NT2/D1 (cell line): ENCODE measurements at regions not wholly inside any gene's neighbourhood (a gene's known extent, or its start where the extent isn't known, plus 50 kb on each side); places are given as distances from the start of the nearest gene placed in this dataset.

Experiments
- DNase-seq: peaks from one replicate; pipeline ENCODE4 v3.0.0-alpha.2; 2011; ENCODE audit warnings: low read depth, low spot score
- H3K27me3 ChIP-seq: 2 replicates; pipeline ENCODE4 v1.6.0; 2011; ENCODE audit warnings: mild to moderate bottlenecking; ENCODE audit not compliant: insufficient read length, insufficient read depth
- H3K36me3 ChIP-seq: 2 replicates; pipeline ENCODE4 v1.6.1; 2011; ENCODE audit warnings: mild to moderate bottlenecking, low read length, mixed read lengths; ENCODE audit not compliant: insufficient read depth, insufficient read length
- H3K4me1 ChIP-seq: 2 replicates; pipeline ENCODE4 v1.5.1; 2011; ENCODE audit not compliant: insufficient read depth, insufficient read length
- H3K4me3 ChIP-seq: 2 replicates; pipeline ENCODE4 v1.5.1; 2011; ENCODE audit warnings: low read depth; ENCODE audit not compliant: insufficient read length
- H3K9ac ChIP-seq: 2 replicates; pipeline ENCODE4 v1.6.0; 2011; ENCODE audit warnings: low read depth; ENCODE audit not compliant: insufficient read length
- H3K9me3 ChIP-seq: 2 replicates; pipeline ENCODE4 v1.5.1; 2011; ENCODE audit warnings: mild to moderate bottlenecking, low read length; ENCODE audit not compliant: insufficient read depth
- SUZ12 ChIP-seq: IDR thresholded peaks from 2 replicates; pipeline ENCODE4 v1.6.1; 2011; ENCODE audit not compliant: insufficient read length, insufficient read depth; ENCODE audit errors: extremely low read depth
- YY1 ChIP-seq: IDR thresholded peaks from 2 replicates; pipeline ENCODE4 v1.6.1; 2011; ENCODE audit not compliant: insufficient read length, insufficient read depth
- ZNF274 ChIP-seq: IDR thresholded peaks from 2 replicates; pipeline ENCODE4 v1.6.1; 2011; ENCODE audit warnings: mild to moderate bottlenecking, low read depth, low read length

- H3K9me3 ChIP-seq = peaks cover 14% of the 10 kb centered on the region
- no peaks in the 10 kb centered on the region for H3K36me3 ChIP-seq
- no peaks in the 10 kb centered on the region for H3K4me1 ChIP-seq
- TF ChIP-seq SUZ12 (no peak), YY1 (no peak), ZNF274 (no peak)
- no peak for DNase-seq
- H3K27me3 ChIP-seq = no peaks in the 10 kb centered on the region
- H3K9ac ChIP-seq = no peak overlapping the region
- H3K4me3 ChIP-seq = no peak overlapping the region
Observed at GRCh38 chr22:44634426-44635321, 67.3 kb upstream of the PRR5 start.

DNA sequence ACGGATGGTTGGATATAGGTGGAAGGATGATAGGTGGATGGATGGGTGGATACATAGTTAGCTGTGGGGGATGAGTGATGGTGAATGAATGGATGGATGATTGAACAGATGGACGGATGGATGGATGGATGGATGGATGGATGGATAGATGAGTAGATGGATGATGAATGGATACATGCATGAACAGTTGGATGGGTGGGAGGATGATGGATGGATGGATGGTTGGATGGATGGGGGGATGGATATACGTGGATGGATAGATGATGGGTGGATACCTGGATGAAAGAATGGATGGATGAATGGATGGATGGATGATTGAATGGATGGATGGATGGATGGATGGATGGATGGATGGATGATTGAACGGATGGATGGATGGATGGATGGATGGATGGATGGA lies 68.4 kb upstream of the PRR5 start:
- no peak overlapping the region for H3K4me3 ChIP-seq
- peaks cover 14% of the 10 kb centered on the region for H3K9me3 ChIP-seq
- H3K27me3 ChIP-seq = peaks cover under 1% of the 10 kb centered on the region
- DNase-seq = no peak
- H3K4me1 ChIP-seq = no peaks in the 10 kb centered on the region
- H3K36me3 ChIP-seq = no peaks in the 10 kb centered on the region
- no peak for TF ChIP-seq ZNF274
- TF ChIP-seq YY1 = no peak
- no peak for TF ChIP-seq SUZ12
- no peak overlapping the region for H3K9ac ChIP-seq

GRCh38 chr22:44632541-44633396 lies 69.2 kb upstream of the PRR5 start:
- Histone ChIP-seq H3K4me3 (no peak overlapping the region), H3K27me3 (peaks cover 8% of the 10 kb centered on the region), H3K36me3 (no peaks in the 10 kb centered on the region), H3K9me3 (peaks cover 14% of the 10 kb centered on the region), H3K9ac (no peak overlapping the region), H3K4me1 (peaks cover 6% of the 10 kb centered on the region)
- TF ChIP-seq YY1 (no peak), ZNF274 (no peak), SUZ12 (no peak)
- no peak for DNase-seq

- Histone ChIP-seq H3K9ac (no peak overlapping the region), H3K4me1 (peaks cover 17% of the 10 kb centered on the region), H3K4me3 (no peak overlapping the region), H3K27me3 (peaks cover 12% of the 10 kb centered on the region), H3K9me3 (peaks cover 14% of the 10 kb centered on the region), H3K36me3 (no peaks in the 10 kb centered on the region)
- TF ChIP-seq ZNF274 (no peak), SUZ12 (no peak), YY1 (no peak)
- DNase-seq = no peak
Observed at GRCh38 chr22:44630826-44631225, 71.2 kb upstream of the PRR5 start.

- Histone ChIP-seq H3K36me3 (no peaks in the 10 kb centered on the region), H3K4me3 (no peak overlapping the region), H3K9ac (no peak overlapping the region), H3K4me1 (peaks cover 22% of the 10 kb centered on the region), H3K27me3 (peaks cover 16% of the 10 kb centered on the region), H3K9me3 (peaks cover 14% of the 10 kb centered on the region)
- no peak for DNase-seq
- TF ChIP-seq SUZ12 (no peak), YY1 (no peak), ZNF274 (no peak)
Observed at GRCh38 chr22:44628835-44629234, 73.2 kb upstream of the PRR5 start.

- no peak for TF ChIP-seq ZNF274
- Histone ChIP-seq H3K27me3 (peaks cover 20% of the 10 kb centered on the region), H3K9me3 (peaks cover 14% of the 10 kb centered on the region), H3K36me3 (no peaks in the 10 kb centered on the region), H3K4me1 (peaks cover 23% of the 10 kb centered on the region), H3K9ac (no peak overlapping the region), H3K4me3 (no peak overlapping the region)
- DNase-seq = no peak
Observed at GRCh38 chr22:44628273-44628672, 73.7 kb upstream of the PRR5 start.

- peak overlapping the region; percentile 16 for H3K9ac ChIP-seq
- H3K4me3 ChIP-seq = no peak overlapping the region
- H3K9me3 ChIP-seq = peaks cover 14% of the 10 kb centered on the region
- H3K4me1 ChIP-seq = peaks cover 23% of the 10 kb centered on the region
- TF ChIP-seq ZNF274 (no peak), SUZ12 (no peak), YY1 (no peak)
- H3K27me3 ChIP-seq = peaks cover 20% of the 10 kb centered on the region
- no peaks in the 10 kb centered on the region for H3K36me3 ChIP-seq
- DNase-seq = no peak
Observed at GRCh38 chr22:44627521-44628139, 74.4 kb upstream of the PRR5 start.
